Gastroesophageal sphincter (tissue), 3 donors: ENCODE measurements at regions not wholly inside any gene's neighbourhood (a gene's known extent, or its start where the extent isn't known, plus 50 kb on each side); places are given as distances from the start of the nearest gene placed in this dataset.

ENCODE experiments used
- CTCF ChIP-seq, 4 experiments: fragments of 200-600 bp in 2 of 4; fragments of 450-650 bp in 2 of 4; sonication (generic) in 1 of 4; IDR thresholded peaks; one replicate each; pipeline ENCODE4 v1.5.1; 2017 to 2019; ENCODE audit warnings: antibody characterized with exemption in 4 of 4, mild to moderate bottlenecking in 2 of 4, moderate library complexity in 2 of 4
- EP300 ChIP-seq: sonication (generic); formaldehyde crosslinking; IDR thresholded peaks from one replicate; pipeline ENCODE4 v1.6.1; 2017; ENCODE audit warnings: antibody characterized with exemption, mild to moderate bottlenecking
- POLR2AphosphoS5 ChIP-seq: sonication (generic); formaldehyde crosslinking; IDR thresholded peaks from one replicate; pipeline ENCODE4 v1.6.1; 2017; ENCODE audit warnings: antibody characterized with exemption

- TF ChIP-seq CTCF (IDR thresholded peaks at IDR 0.05) (no peak), POLR2AphosphoS5 (no peak), EP300 (no peak)
Measured at GRCh38 chr14:104283197-104284106, 145.1 kb downstream of the KIF26A start.
